H1 (cell line): ENCODE measurements at regions not wholly inside any gene's neighbourhood (a gene's known extent, or its start where the extent isn't known, plus 50 kb on each side); places are given as distances from the start of the nearest gene placed in this dataset.

Experiments used
- BRCA1 ChIP-seq: IDR thresholded peaks from 2 replicates; pipeline ENCODE4 v1.6.1; 2012; ENCODE audit warnings: low read depth, low read length, improper control_type of control experiment
- RBBP5 ChIP-seq: IDR thresholded peaks from 2 replicates; pipeline ENCODE4 v1.7.1; 2012; ENCODE audit warnings: low read depth, mild to moderate bottlenecking, inconsistent platforms, low read length, moderate library complexity, borderline replicate concordance
- YY1 ChIP-seq: IDR thresholded peaks from 2 replicates; pipeline ENCODE4 v1.6.1; 2011; ENCODE audit warnings: low read depth, mild to moderate bottlenecking, low read length

GRCh38 chr7:140236626-140237025 lies 59.8 kb upstream of the KDM7A start (continued):
- no peak for TF ChIP-seq BRCA1
- TF ChIP-seq RBBP5 = no peak
- TF ChIP-seq YY1 = no peak
- TF ChIP-seq, all 59 proteins: peak for 0
